D341Med (cell line): ENCODE measurements at regions not wholly inside any gene's neighbourhood (a gene's known extent, or its start where the extent isn't known, plus 50 kb on each side); places are given as distances from the start of the nearest gene placed in this dataset.

Source experiments
- DNase-seq: peaks from one replicate; pipeline ENCODE4 v3.0.0; 2012; ENCODE audit warnings: low spot score

- no peak for DNase-seq
Measured at GRCh38 chr16:86156155-86156554, 257.2 kb downstream of the IRF8 start.

GRCh38 chr16:86157616-86158247 lies 258.8 kb downstream of the IRF8 start:
- no peak for DNase-seq

- DNase-seq: no peak
Measured at GRCh38 chr16:86158688-86159360, 259.9 kb downstream of the IRF8 start.

DNA sequence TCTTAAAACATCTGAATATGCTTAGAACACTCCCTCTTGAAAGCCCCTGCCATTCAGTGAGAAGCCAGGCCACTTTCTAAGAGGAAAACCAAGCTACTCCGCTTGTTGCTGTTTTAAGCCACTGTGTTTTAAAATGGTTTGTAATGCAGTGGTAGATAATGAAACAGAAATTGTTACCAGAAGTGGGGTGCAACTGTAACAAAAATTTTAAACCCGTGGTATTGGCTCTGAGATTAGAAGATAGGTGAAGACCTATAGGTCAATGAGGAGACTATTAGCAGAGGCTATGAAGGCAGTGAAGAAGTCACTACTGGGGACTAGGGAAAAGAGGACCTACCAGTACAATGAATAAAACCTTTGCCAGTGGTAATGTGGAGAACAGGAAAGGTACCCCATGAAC lies 266.5 kb downstream of the IRF8 start:
- DNase-seq: no peak

DNA sequence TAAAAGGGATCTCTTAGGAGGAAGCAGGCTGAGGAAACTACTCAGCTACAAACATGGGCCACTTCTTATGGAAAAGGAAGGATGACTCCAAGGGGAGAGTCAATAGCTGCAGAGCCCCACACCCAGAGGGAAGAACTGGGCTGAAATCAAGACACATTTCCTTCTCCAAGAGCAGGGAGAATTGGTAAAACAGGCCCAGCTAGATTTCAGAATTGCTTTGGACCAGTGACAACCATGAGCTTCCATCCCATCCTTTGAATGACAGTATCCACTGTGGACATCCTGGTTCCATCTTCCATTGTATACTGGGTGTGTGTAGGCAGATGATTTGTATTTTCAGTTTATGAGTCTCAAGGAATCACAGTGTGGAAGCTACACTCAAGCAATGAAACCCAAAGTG lies 267.5 kb downstream of the IRF8 start:
- no peak for DNase-seq

DNA sequence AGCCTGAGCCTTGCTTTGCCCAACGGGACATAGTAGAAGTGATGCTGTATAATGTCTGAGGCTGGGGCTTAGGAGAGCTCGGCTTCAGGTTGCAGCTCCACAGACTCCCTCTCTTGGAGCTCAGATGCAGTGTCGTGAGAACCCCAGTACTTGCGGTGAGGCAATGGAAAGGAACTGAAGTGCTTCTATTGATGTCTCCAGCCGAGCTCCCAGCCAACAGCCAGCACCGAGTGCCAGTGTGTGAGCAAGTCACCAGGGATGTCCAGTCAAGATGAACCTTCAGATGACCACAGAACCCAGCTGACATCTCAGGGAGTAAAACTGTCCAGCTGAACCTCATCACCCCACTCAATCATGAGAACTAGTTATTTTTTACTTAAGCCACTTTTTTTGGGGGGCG lies 268.1 kb downstream of the IRF8 start:
- no peak for DNase-seq

DNA sequence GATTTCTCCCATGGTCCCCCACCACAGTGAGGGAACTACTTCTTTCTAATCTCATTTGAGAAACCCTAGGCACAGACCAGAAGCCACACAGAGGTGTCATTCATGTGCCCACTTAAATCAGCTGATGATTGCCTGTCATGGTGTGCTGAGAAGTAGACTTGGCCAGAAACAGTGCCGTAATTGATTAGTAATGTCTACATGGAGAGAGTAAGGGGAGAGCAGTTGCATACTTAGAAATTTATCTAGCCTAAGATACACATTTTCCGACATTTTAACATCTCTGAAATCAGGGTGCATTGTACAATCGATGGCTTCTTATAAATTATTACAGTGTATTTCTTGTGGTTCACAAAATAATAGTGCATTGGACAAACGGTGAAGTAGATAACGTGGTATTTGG lies 271.8 kb downstream of the IRF8 start:
- no peak for DNase-seq

DNA sequence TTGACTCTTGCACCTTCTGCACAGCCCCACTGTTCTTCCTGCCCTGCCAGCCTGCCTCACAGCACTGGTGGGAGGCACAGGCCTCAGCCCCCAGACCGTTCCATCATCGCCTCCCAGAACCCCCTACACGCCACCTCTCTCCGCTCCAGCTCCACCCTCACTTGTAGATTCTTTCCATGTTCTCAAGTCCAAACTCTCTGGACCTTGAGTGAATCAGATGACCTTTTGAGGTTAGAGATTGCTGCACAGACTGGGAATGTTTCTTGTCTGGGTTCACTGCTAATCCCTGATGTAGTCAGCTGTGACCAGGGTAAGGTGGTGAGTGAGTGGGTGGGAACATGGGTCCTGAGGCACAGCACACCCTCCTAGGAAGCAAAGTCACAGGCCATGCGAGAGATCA lies 272.4 kb downstream of the IRF8 start:
- no peak for DNase-seq

GRCh38 chr16:86175816-86176215 lies 276.9 kb downstream of the IRF8 start:
- DNase-seq: no peak

- DNase-seq: no peak
Measured at GRCh38 chr16:86176462-86176861, 277.5 kb downstream of the IRF8 start.

- DNase-seq: no peak
Measured at GRCh38 chr16:86180244-86180643, 281.3 kb downstream of the IRF8 start.

DNA sequence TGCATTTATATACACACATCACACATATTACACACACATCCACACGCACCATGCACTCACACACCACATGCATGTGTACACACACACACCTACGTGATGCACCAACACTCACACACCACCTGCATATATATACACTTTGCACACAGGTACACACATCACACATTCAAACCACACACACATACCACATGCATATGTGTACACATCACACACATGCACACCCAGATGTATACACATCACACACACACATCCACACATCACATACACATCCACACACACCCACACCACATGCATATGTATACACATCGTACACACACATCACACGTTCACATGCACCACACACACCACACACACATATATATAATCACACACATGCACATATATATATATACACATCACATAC lies 281.8 kb downstream of the IRF8 start:
- no peak for DNase-seq

DNA sequence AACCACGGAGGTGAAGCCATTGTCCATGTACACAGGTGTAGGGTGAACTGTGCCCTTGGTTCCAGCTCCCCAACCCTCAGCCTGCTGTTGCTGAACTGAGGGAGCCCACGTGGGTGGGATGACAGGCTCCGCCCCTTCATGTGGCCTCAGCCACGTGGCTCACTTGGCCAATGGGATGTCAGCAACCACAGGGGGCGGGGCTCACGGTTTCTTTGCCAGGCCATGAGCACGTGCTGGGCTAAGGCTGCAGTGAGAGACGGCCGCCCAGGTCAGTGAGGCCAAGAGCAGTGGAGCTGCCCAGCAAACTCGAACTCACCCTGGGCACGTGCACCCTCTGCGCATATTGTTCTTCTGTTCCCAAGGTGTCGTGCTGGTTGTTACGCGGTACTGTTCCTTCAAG lies 282.6 kb downstream of the IRF8 start:
- no peak for DNase-seq

GRCh38 chr16:86184185-86184584 lies 285.2 kb downstream of the IRF8 start:
- DNase-seq: no peak

DNA sequence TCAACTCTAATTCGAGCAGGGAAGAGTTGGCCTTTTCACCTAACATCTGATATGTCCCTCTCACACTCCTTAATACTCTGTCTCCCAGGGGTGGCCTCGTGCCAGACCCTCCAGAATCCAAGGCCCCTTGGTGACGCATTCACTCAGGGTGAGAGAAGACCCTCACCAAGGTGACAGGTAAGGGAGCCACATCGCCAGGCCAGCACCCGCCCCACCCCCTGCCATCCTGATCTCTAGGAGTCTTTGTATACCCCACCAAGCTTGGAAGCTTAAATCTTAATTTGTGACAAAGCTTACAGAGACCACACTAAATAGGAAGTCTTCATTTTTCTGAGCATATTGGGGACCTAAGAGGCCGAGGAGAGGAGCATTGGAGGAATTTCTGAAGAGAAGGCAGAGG lies 286.1 kb downstream of the IRF8 start:
- no peak for DNase-seq

- DNase-seq: no peak
Measured at GRCh38 chr16:86186313-86186712, 287.4 kb downstream of the IRF8 start.

GRCh38 chr16:86189934-86190333 lies 291.0 kb downstream of the IRF8 start:
- DNase-seq: no peak

- DNase-seq: no peak
Measured at GRCh38 chr16:86191663-86192062, 292.7 kb downstream of the IRF8 start.

GRCh38 chr16:86193528-86194193 lies 294.7 kb downstream of the IRF8 start:
- DNase-seq: no peak

DNA sequence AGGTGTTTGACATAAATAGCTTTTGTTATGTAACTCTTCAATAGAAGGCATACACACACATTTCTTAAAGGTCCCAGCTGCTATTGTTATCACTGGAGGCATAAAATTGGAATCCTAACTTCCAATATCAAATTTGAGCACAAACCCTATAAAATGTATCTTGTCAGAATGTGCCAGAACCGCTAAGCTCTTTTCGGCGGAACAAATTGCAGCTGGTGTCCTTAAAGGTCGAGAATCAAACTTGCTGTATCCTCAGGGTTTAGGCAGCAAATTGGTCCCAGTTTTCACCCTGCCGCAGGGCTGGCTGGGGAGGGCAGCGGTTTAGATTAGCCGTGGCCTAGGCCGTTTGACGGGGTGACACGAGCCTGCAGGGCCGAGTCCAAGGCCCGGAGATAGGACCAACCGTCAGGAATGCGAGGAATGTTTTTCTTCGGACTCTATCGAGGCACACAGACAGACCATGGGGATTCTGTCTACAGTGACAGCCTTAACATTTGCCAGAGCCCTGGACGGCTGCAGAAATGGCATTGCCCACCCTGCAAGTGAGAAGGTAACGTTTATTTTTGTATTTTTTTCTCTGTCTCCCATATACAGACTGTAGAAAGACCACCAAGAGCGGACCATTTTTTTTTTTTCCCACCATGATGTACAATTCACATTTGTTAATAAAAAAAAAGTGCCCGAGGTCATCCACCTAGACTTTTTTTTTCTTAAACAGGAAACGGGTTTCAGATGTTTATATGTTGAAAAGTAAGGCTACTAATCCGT lies 297.1 kb downstream of the IRF8 start:
- no peak for DNase-seq

DNA sequence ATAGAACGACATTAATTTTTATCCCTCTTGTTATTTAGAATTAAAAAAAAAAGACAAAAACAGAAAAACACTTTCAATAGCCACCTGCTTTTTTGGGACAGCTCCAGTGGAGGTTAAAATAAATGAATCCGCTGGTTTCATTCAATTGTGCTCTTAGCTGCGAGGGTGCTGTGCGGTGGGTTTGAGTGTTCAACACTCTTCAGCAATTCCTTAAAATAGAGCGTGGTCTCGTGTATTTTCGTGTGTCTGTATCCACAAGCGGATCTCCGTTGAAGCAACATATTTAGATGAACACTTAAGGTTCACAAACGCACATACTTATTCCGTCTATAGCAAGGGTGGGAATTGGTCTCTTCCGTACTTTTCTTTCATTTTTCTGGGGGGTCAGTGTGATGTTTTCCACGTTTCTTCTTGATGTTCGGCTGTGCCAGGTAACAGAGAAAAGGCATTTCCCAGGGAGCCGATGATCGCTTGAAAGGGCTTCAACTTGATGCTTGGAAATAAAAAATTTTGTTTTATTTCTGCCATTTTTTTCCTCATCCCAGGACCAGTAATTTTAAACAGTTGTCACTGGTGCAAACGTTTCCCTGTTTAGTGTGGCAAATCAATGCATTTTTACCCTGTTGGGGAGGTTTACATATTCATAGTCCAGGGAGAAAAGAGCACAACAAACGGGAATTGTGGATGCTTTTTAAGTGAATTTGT lies 297.9 kb downstream of the IRF8 start:
- DNase-seq: no peak
